Activated CD8-positive, alpha-beta memory T cell treated with anti-CD3 and anti-CD28 coated beads, Interleukin-2, amount 50 U/mL, for 4 hours (primary cell): ENCODE measurements at regions not wholly inside any gene's neighbourhood (a gene's known extent, or its start where the extent isn't known, plus 50 kb on each side); places are given as distances from the start of the nearest gene placed in this dataset.

Source experiments
- DNase-seq: peaks from one replicate; pipeline ENCODE4 v3.0.0-alpha.2; 2020

- DNase-seq, result no peak
Measured at GRCh38 chr9:134967547-134967930, 49.8 kb upstream of the FCN1 start.

- no peak for DNase-seq
Measured at GRCh38 chr9:134968011-134968822, 50.5 kb upstream of the FCN1 start.

GRCh38 chr9:134968823-134969090 lies 51.0 kb upstream of the FCN1 start:
- DNase-seq, result no peak

- DNase-seq, result no peak
Measured at GRCh38 chr9:134969156-134970045, 51.7 kb upstream of the FCN1 start.

GRCh38 chr9:134970198-134970597 lies 52.5 kb upstream of the FCN1 start:
- DNase-seq, result no peak

GRCh38 chr9:134970719-134971118 lies 53.0 kb upstream of the FCN1 start:
- no peak for DNase-seq

- no peak for DNase-seq
Measured at GRCh38 chr9:134971196-134971595, 53.5 kb upstream of the FCN1 start.

GRCh38 chr9:134971696-134972095 lies 54.0 kb upstream of the FCN1 start:
- DNase-seq, result no peak

- no peak for DNase-seq
Measured at GRCh38 chr9:134972140-134972539, 54.4 kb upstream of the FCN1 start.

- no peak for DNase-seq
Measured at GRCh38 chr9:134975253-134975652, 57.5 kb upstream of the FCN1 start.

- DNase-seq, result no peak
Measured at GRCh38 chr9:134976403-134976802, 58.7 kb upstream of the FCN1 start.

GRCh38 chr9:134978272-134978671 lies 60.6 kb upstream of the FCN1 start:
- no peak for DNase-seq

GRCh38 chr9:134980516-134980915 lies 62.8 kb upstream of the FCN1 start:
- DNase-seq, result no peak

GRCh38 chr9:134980991-134981390 lies 63.3 kb upstream of the FCN1 start:
- DNase-seq, result no peak

- DNase-seq, result no peak
Measured at GRCh38 chr9:134981829-134982228, 64.1 kb upstream of the FCN1 start.

GRCh38 chr9:134982311-134982710 lies 64.6 kb upstream of the FCN1 start:
- DNase-seq, result no peak

GRCh38 chr9:134983074-134983473 lies 65.4 kb upstream of the FCN1 start:
- no peak for DNase-seq

GRCh38 chr9:134983506-134984371 lies 66.0 kb upstream of the FCN1 start:
- no peak for DNase-seq

GRCh38 chr9:134984372-134985265 lies 66.9 kb upstream of the FCN1 start:
- no peak for DNase-seq

- DNase-seq, result no peak
Measured at GRCh38 chr9:134985451-134985850, 67.7 kb upstream of the FCN1 start.

GRCh38 chr9:134986957-134987356 lies 69.2 kb upstream of the FCN1 start:
- DNase-seq, result no peak

- DNase-seq, result no peak
Measured at GRCh38 chr9:134987376-134987775, 69.7 kb upstream of the FCN1 start.
